ENCODE measurements at regions not wholly inside any gene's neighbourhood (a gene's known extent, or its start where the extent isn't known, plus 50 kb on each side); places are given as distances from the start of the nearest gene placed in this dataset.

DNA sequence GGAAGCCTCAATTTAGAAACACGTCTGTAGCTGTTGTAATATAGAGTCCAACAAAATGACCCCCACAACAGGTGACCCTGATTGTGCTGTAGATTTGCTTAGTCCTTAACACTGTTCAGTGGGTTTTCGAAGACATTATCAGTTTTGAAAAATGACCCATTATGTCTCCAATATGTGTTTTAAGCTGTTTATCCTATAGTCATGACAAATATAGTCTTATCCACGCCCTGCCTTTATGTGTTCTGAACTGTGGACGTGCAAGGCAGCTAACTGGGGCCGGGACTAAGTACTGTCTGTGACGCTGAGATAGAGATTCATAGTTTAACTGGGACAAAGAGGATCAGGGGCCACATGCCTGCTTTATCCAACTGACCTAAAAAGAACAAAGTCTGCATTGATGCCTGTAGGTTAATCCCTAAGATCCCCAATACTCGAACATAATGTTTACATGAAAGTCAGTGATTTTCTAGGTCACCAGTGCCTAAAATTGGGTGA lies 192.4 kb downstream of the CD83 start:
- peaks cover 3% of the 10 kb centered on the region; the same call in 1 of the 2 replicates for H3K4me1 ChIP-seq (ENCODE audit: insufficient read depth, low read length)
- no peaks in the 10 kb centered on the region for H3K23me2 ChIP-seq (ENCODE audit: insufficient read length, low read depth, low read length, poor library complexity, severe bottlenecking)
- no peak overlapping the region for H3K4me3 Mint-ChIP-seq
- H3K18ac ChIP-seq (ENCODE audit: insufficient read length, low read depth, low read length), result no peak overlapping the region
- H3K56ac ChIP-seq (ENCODE audit: insufficient read length, low read depth, low read length), result no peak overlapping the region
- no peaks in the 10 kb centered on the region for H4K20me1 ChIP-seq (ENCODE audit: control insufficient read depth, insufficient read depth, insufficient read length)
- no peak overlapping the region for H3K27ac ChIP-seq (ENCODE audit: insufficient read length, low read depth, low read length)
- no peaks in the 10 kb centered on the region for H3K27me3 Mint-ChIP-seq (ENCODE audit: low read depth)
- H3K23ac ChIP-seq (ENCODE audit: insufficient read length, low read depth, low read length), result no peak overlapping the region
- no peak overlapping the region for H4K8ac ChIP-seq (replicated peaks; ENCODE audit: insufficient read length, low read depth, low read length)
- no peak overlapping the region for H2BK5ac ChIP-seq (ENCODE audit: insufficient read length, low read length)
- H4K91ac ChIP-seq (ENCODE audit: insufficient read length, low read depth, low read length), result no peak overlapping the region
- no peak overlapping the region for H3K4me2 ChIP-seq (ENCODE audit: insufficient read depth, insufficient read length, low read length)
- no peak overlapping the region for H2BK120ac ChIP-seq (ENCODE audit: low read depth, low read length, poor library complexity, severe bottlenecking)
- no peak overlapping the region for H3T11ph ChIP-seq (ENCODE audit: low read length)
- no peak overlapping the region for H3K4ac ChIP-seq (ENCODE audit: low read depth, low read length)
- H3K9me3 Mint-ChIP-seq, result no peaks in the 10 kb centered on the region
- WGBS (ENCODE audit: extremely low coverage, insufficient read length, low lambda C conversion rate), result no CpG with 5 or more reads among the region's 7 CpGs
- H3K27me3 ChIP-seq (ENCODE audit: insufficient read depth, low read length), result no peaks in the 10 kb centered on the region
- no peak overlapping the region for H3K9ac ChIP-seq (ENCODE audit: extremely low read depth, insufficient read length, low read length)
- H2BK15ac ChIP-seq (ENCODE audit: low read depth, low read length), result no peak overlapping the region
- TF ChIP-seq, protein P1, sequence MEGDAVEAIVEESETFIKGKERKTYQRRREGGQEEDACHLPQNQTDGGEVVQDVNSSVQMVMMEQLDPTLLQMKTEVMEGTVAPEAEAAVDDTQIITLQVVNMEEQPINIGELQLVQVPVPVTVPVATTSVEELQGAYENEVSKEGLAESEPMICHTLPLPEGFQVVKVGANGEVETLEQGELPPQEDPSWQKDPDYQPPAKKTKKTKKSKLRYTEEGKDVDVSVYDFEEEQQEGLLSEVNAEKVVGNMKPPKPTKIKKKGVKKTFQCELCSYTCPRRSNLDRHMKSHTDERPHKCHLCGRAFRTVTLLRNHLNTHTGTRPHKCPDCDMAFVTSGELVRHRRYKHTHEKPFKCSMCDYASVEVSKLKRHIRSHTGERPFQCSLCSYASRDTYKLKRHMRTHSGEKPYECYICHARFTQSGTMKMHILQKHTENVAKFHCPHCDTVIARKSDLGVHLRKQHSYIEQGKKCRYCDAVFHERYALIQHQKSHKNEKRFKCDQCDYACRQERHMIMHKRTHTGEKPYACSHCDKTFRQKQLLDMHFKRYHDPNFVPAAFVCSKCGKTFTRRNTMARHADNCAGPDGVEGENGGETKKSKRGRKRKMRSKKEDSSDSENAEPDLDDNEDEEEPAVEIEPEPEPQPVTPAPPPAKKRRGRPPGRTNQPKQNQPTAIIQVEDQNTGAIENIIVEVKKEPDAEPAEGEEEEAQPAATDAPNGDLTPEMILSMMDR (conservative IDR thresholded peaks at IDR 0.05), result no peak
- no peak overlapping the region for H3K27ac Mint-ChIP-seq
- H3K4me1 Mint-ChIP-seq, result peaks cover 9 to 37% of the 10 kb centered on the region in 2 experiments
- H3K14ac ChIP-seq (ENCODE audit: insufficient read depth, low read length), result no peak overlapping the region
- no peaks in the 10 kb centered on the region for H3K9me3 ChIP-seq (ENCODE audit: control insufficient read depth, low read depth, low read length)
- no peak overlapping the region for H2AK5ac ChIP-seq (ENCODE audit: insufficient read length, low read length)
- H2AFZ ChIP-seq (ENCODE audit: low read length), result no peak overlapping the region
- H2BK12ac ChIP-seq (ENCODE audit: insufficient read length, low read depth, low read length), result no peak overlapping the region
- H3K36me3 Mint-ChIP-seq (ENCODE audit: insufficient read depth in 1 of 3, low read depth in 3 of 3), result no peaks in the 10 kb centered on the region; a peak in 2 of 7 replicates
- no peak overlapping the region for H2BK20ac ChIP-seq (ENCODE audit: low read depth, low read length, poor library complexity, severe bottlenecking)
- H4K5ac ChIP-seq (ENCODE audit: insufficient read length, low read depth, low read length), result no peak overlapping the region
- no peaks in the 10 kb centered on the region for H3K79me1 ChIP-seq (ENCODE audit: insufficient read depth, low read depth, low read length, poor library complexity, severe bottlenecking)
- DNase-seq, result no peak
- no peaks in the 10 kb centered on the region for H3K79me2 ChIP-seq (ENCODE audit: insufficient read depth, low read length)
